HepG2 (cell line): ENCODE measurements at regions not wholly inside any gene's neighbourhood (a gene's known extent, or its start where the extent isn't known, plus 50 kb on each side); places are given as distances from the start of the nearest gene placed in this dataset.

Source experiments
- ATAC-seq: fragments of 200-7000 bp; cut with Tn5 transposase; 3 replicates; pipeline ENCODE4 v1.9.1; 2020; ENCODE audit warnings: mild to moderate bottlenecking, moderate library complexity
- BruUV-seq: library from RNA; stranded (reverse); fragments of 400-500 nt; replicated peaks from 2 replicates; lab custom pipeline; 2021; lab: Mats Ljungman, UMichigan
- CTCF ChIA-PET: fragments of 300-600 bp; formaldehyde crosslinking; extraction: SDS; loops from one replicate; lab custom pipeline; 2021; ENCODE audit warnings: low total read pairs, inconsistent platforms, low intra/inter-chr PET ratio; lab: Yijun Ruan, JAX
- POLR2A ChIA-PET: fragments of 350-600 bp; sonication (Branson Sonifier 250); formaldehyde crosslinking; loops from one replicate; lab custom pipeline; 2020; ENCODE audit warnings: antibody characterized with exemption, inconsistent platforms; lab: Yijun Ruan, JAX
- DNase-seq: peaks from one replicate; pipeline ENCODE4 v3.0.0-alpha.2; 2015; ENCODE audit warnings: low spot score
- FAIRE-seq: peaks from 3 replicates; lab custom pipeline; 2011; peaks lifted over from hg19 to GRCh38; lab: Jason Lieb, UNC
- H2AFZ ChIP-seq: one replicate; pipeline ENCODE4 v1.6.1; 2011; ENCODE audit warnings: low read length, inconsistent platforms
- H3K27ac ChIP-seq: fragments of 300-600 bp; 3 replicates; pipeline ENCODE4 v1.8.0; 2011; ENCODE audit warnings: mixed run types, mild to moderate bottlenecking, mixed read lengths, low read length, inconsistent platforms; ENCODE audit not compliant: insufficient read depth; ENCODE audit errors: extremely low read length
- H3K27me3 ChIP-seq, 2 experiments: fragments of 200-600 bp in 1 of 2; 2 replicates in 1 of 2; 3 replicates in 1 of 2; pipeline versions ENCODE4 v1.6.0 to v1.8.0; 2011; ENCODE audit warnings: low read length in 2 of 2, mild to moderate bottlenecking in 2 of 2, moderate library complexity in 2 of 2, inconsistent platforms in 1 of 2; ENCODE audit not compliant: insufficient read depth in 2 of 2, control insufficient read depth in 1 of 2
- H3K36me3 ChIP-seq, 2 experiments: fragments of 200-600 bp in 1 of 2; replicated peaks in 1 of 2; 2 replicates in 1 of 2; 3 replicates in 1 of 2; pipeline versions ENCODE4 v1.5.1 to v1.8.0; 2011; ENCODE audit warnings: low read length in 2 of 2, inconsistent platforms in 1 of 2; ENCODE audit not compliant: insufficient read depth in 2 of 2, control insufficient read depth in 1 of 2
- H3K4me1 ChIP-seq: 2 replicates; pipeline ENCODE4 v1.5.1; 2012; ENCODE audit warnings: low read length, inconsistent platforms; ENCODE audit not compliant: insufficient read depth
- H3K4me2 ChIP-seq: 2 replicates; pipeline ENCODE4 v1.6.0; 2011; ENCODE audit warnings: low read depth, low read length, inconsistent platforms
- H3K4me3 ChIP-seq, 3 experiments: fragments of 200-600 bp in 1 of 3; sonication (generic), shearing (Covaris generic) in 1 of 3; replicated peaks in 1 of 3; 2 replicates each; pipeline ENCODE4 v1.5.1; 2011 to 2016; ENCODE audit warnings: low read length in 3 of 3, inconsistent platforms in 2 of 3, low read depth in 2 of 3, mild to moderate bottlenecking in 2 of 3, control low read depth in 1 of 3, mixed read lengths in 1 of 3; ENCODE audit not compliant: insufficient read depth in 1 of 3
- H3K79me2 ChIP-seq: one replicate; pipeline ENCODE4 v1.6.1; 2011; ENCODE audit warnings: low read length, inconsistent platforms; ENCODE audit not compliant: insufficient read depth
- H3K9ac ChIP-seq: 2 replicates; pipeline ENCODE4 v1.6.0; 2011; ENCODE audit warnings: mild to moderate bottlenecking, low read depth, low read length, inconsistent platforms; ENCODE audit not compliant: insufficient read depth
- H3K9me3 ChIP-seq: 2 replicates; pipeline ENCODE4 v1.5.1; 2012; ENCODE audit warnings: mild to moderate bottlenecking, low read length
- H4K20me1 ChIP-seq: 2 replicates; pipeline ENCODE4 v1.6.0; 2011; ENCODE audit warnings: inconsistent platforms, mild to moderate bottlenecking, low read length, moderate library complexity; ENCODE audit not compliant: insufficient read depth
- ATF7-NPFF ChIP-seq: sonication (generic); formaldehyde crosslinking; IDR thresholded peaks from 2 replicates; pipeline ENCODE4 v1.8.1; 2023; ENCODE audit warnings: mild to moderate bottlenecking, low read depth, missing genetic modification reagents, moderate library complexity
- E2F5 ChIP-seq: sonication (generic); formaldehyde crosslinking; conservative IDR thresholded peaks from 2 replicates; pipeline ENCODE4 v1.4.0; 2020; ENCODE audit warnings: missing genetic modification reagents
- ELF4 ChIP-seq: sonication (generic); formaldehyde crosslinking; IDR thresholded peaks from 2 replicates; pipeline ENCODE4 v1.5.0; 2020; ENCODE audit warnings: missing genetic modification reagents, mild to moderate bottlenecking, moderate library complexity, borderline replicate concordance
- EZH2 ChIP-seq: conservative IDR thresholded peaks from 2 replicates; pipeline ENCODE4 v1.6.1; 2012; ENCODE audit warnings: mild to moderate bottlenecking, low read depth, low read length, moderate library complexity
- HMGXB4 ChIP-seq, 2 experiments: sonication (generic) in 1 of 2; formaldehyde crosslinking in 1 of 2; IDR thresholded peaks; 2 replicates each; pipeline versions ENCODE4 v1.4.0 to v1.6.1; 2018 to 2020; ENCODE audit warnings: missing genetic modification reagents in 2 of 2, borderline replicate concordance in 1 of 2, low read depth in 1 of 2, mild to moderate bottlenecking in 1 of 2, missing biosample characterization in 1 of 2
- HNF4A ChIP-seq: sonication (generic); formaldehyde crosslinking; IDR thresholded peaks from 2 replicates; pipeline ENCODE4 v1.4.0; 2020; ENCODE audit warnings: missing genetic modification reagents
- NR2C2 ChIP-seq: sonication (generic); formaldehyde crosslinking; IDR thresholded peaks from 2 replicates; pipeline ENCODE4 v1.4.0; 2020; ENCODE audit warnings: missing genetic modification reagents, mild to moderate bottlenecking, moderate library complexity, borderline replicate concordance
- PLRG1 ChIP-seq: fragments of 450-650 bp; conservative IDR thresholded peaks from 2 replicates; pipeline ENCODE4 v1.6.1; 2016
- PRDM15 ChIP-seq: sonication (generic); formaldehyde crosslinking; IDR thresholded peaks from 2 replicates; pipeline ENCODE4 v1.4.0; 2020; ENCODE audit warnings: missing genetic modification reagents
- RNF2 ChIP-seq: fragments of 450-650 bp; conservative IDR thresholded peaks from 2 replicates; pipeline ENCODE4 v1.6.1; 2016; ENCODE audit warnings: low read depth
- SALL2 ChIP-seq: sonication (generic); formaldehyde crosslinking; IDR thresholded peaks from 2 replicates; pipeline ENCODE4 v1.8.1; 2023; ENCODE audit warnings: mild to moderate bottlenecking, missing genetic modification reagents, inconsistent platforms
- SRSF4 ChIP-seq: fragments of 200-400 bp; formaldehyde crosslinking; IDR thresholded peaks from one replicate; pipeline ENCODE4 v1.6.1; 2018; ENCODE audit warnings: mild to moderate bottlenecking, low read depth, low read length, moderate library complexity; ENCODE audit not compliant: poor library complexity, severe bottlenecking
- ZNF331 ChIP-seq: sonication (generic); formaldehyde crosslinking; IDR thresholded peaks from 2 replicates; pipeline ENCODE4 v1.4.0; 2020; ENCODE audit warnings: missing genetic modification reagents
- ZNF614 ChIP-seq: IDR thresholded peaks from 2 replicates; pipeline ENCODE4 v1.6.1; 2018; ENCODE audit warnings: missing biosample characterization, missing genetic modification reagents, inconsistent platforms, borderline replicate concordance
- ZNF674 ChIP-seq: sonication (generic); formaldehyde crosslinking; IDR thresholded peaks from 2 replicates; pipeline ENCODE4 v1.5.0; 2020; ENCODE audit warnings: low read depth, mild to moderate bottlenecking, missing genetic modification reagents
- ZNF800 ChIP-seq: sonication (generic); formaldehyde crosslinking; IDR thresholded peaks from 2 replicates; pipeline ENCODE4 v1.4.0; 2020; ENCODE audit warnings: missing genetic modification reagents
- WGBS: methylation state at CpG from one replicate; pipeline ENCODE4 v1.1.6; 2017; ENCODE audit warnings: low lambda C conversion rate; 5-methylcytosine and 5-hydroxymethylcytosine counted together
- in situ Hi-C: cut with HindIII; loops from 2 replicates; pipeline ENCODE4 v1.10.0; 2017; ENCODE audit warnings: low pct_unique_long_range_greater_than_20kb; ENCODE audit not compliant: extremely low pct_ligation_motif_present
- intact Hi-C: fragments of 100-400 bp; cut with micrococcal nuclease; formaldehyde crosslinking; loops from one replicate; pipeline ENCODE4 v1.10.0; 2022; ENCODE audit not compliant: unreplicated experiment

- no peak for TF ChIP-seq NR2C2
- no peak for TF ChIP-seq ATF7-NPFF
- TF ChIP-seq HMGXB4 (CRISPR knock-in tag; IDR thresholded peaks at IDR 0.05; ENCODE audit: borderline replicate concordance in 1 of 2, low read depth in 1 of 2), result no peak
- no peak for TF ChIP-seq HNF4A (CRISPR knock-in tag)
- TF ChIP-seq ZNF674 (CRISPR knock-in tag), result no peak
- no peak for TF ChIP-seq ZNF800 (CRISPR knock-in tag)
Observed at GRCh38 chr5:117877731-117878130, 1110.6 kb downstream of the DTWD2 start (continued).

- H3K9me3 ChIP-seq, result no peaks in the 10 kb centered on the region
- POLR2A ChIA-PET, result no interaction called here
- no peaks in the 10 kb centered on the region for H4K20me1 ChIP-seq
- no peaks in the 10 kb centered on the region for H3K27me3 ChIP-seq
- ATAC-seq, result no peak
- no peaks in the 10 kb centered on the region for H3K4me1 ChIP-seq
- BruUV-seq, result no TSS peak
- H3K27ac ChIP-seq, result no peak overlapping the region
- DNase-seq, result no peak
- H3K79me2 ChIP-seq, result no peaks in the 10 kb centered on the region
- 0% methylated on average over 3 of the region's 4 CpGs for WGBS
- no peak overlapping the region for H3K4me2 ChIP-seq
- FAIRE-seq, result no peak
- no peaks in the 10 kb centered on the region for H3K36me3 ChIP-seq
- CTCF ChIA-PET, result no interaction called here
- H3K4me3 ChIP-seq, result no peak overlapping the region
- in situ Hi-C loops, result no loop called here
- H3K9ac ChIP-seq, result no peak overlapping the region
- intact Hi-C loops, result no loop called here
- H2AFZ ChIP-seq, result no peak overlapping the region
- no peak for TF ChIP-seq E2F5 (CRISPR knock-in tag)
- no peak for TF ChIP-seq ZNF614
- no peak for TF ChIP-seq RNF2
- no peak for TF ChIP-seq PLRG1
- TF ChIP-seq ELF4 (CRISPR knock-in tag), result no peak
- no peak for TF ChIP-seq SALL2 (CRISPR knock-in tag)
- no peak for TF ChIP-seq SRSF4
- no peak for TF ChIP-seq PRDM15
- TF ChIP-seq EZH2, result no peak
- no peak for TF ChIP-seq ZNF331 (CRISPR knock-in tag)
Observed at GRCh38 chr5:117872798-117873368, 1115.5 kb downstream of the DTWD2 start.
